ENCODE measurements at regions not wholly inside any gene's neighbourhood (a gene's known extent, or its start where the extent isn't known, plus 50 kb on each side); places are given as distances from the start of the nearest gene placed in this dataset. TPM values are rescaled to one million over a fixed set of nuclear protein-coding genes. Genes with fewer than 3 reads are reported as not detected.

- Histone ChIP-seq H3K4me1 (ENCODE audit: control insufficient read depth in 3 of 3, insufficient read depth in 3 of 3, low read length in 3 of 3) (no peaks in the 10 kb centered on the region), H3K27ac (ENCODE audit: low read depth, low read length) (no peak overlapping the region), H3K4me3 (ENCODE audit: low read length in 3 of 3) (no peak overlapping the region), H3K36me3 (ENCODE audit: control insufficient read depth in 3 of 3, insufficient read depth in 3 of 3, low read length in 3 of 3) (no peaks in the 10 kb centered on the region), H3K9ac (ENCODE audit: low read depth in 1 of 3, low read length in 3 of 3) (no peak overlapping the region), H3K9me3 (ENCODE audit: control insufficient read depth in 3 of 3, low read length in 3 of 3) (no peaks in the 10 kb centered on the region), H3K27me3 (ENCODE audit: control insufficient read depth in 3 of 3, insufficient read depth in 3 of 3, low read length in 3 of 3) (no peaks in the 10 kb centered on the region)
These were observed 1549.3 kb downstream of the OTOL1 start for GRCh38 chr3:163045945-163046344.

GRCh38 chr3:163048881-163049280 is 1552.3 kb downstream of the OTOL1 start:
- no peak overlapping the region for H3K9ac ChIP-seq (ENCODE audit: low read depth in 1 of 3, low read length in 3 of 3)
- no peaks in the 10 kb centered on the region for H3K4me1 ChIP-seq (ENCODE audit: control insufficient read depth in 3 of 3, insufficient read depth in 3 of 3, low read length in 3 of 3)
- no peaks in the 10 kb centered on the region for H3K27me3 ChIP-seq (ENCODE audit: control insufficient read depth in 3 of 3, insufficient read depth in 3 of 3, low read length in 3 of 3)
- H3K4me3 ChIP-seq (ENCODE audit: low read length in 3 of 3), result no peak overlapping the region
- H3K9me3 ChIP-seq (ENCODE audit: control insufficient read depth in 3 of 3, low read length in 3 of 3), result no peaks in the 10 kb centered on the region
- H3K36me3 ChIP-seq (ENCODE audit: control insufficient read depth in 3 of 3, insufficient read depth in 3 of 3, low read length in 3 of 3), result no peaks in the 10 kb centered on the region
- no peak overlapping the region for H3K27ac ChIP-seq (ENCODE audit: low read depth, low read length)

- H3K4me1 ChIP-seq (ENCODE audit: control insufficient read depth in 3 of 3, insufficient read depth in 3 of 3, low read length in 3 of 3), result no peaks in the 10 kb centered on the region
- H3K9me3 ChIP-seq (ENCODE audit: control insufficient read depth in 3 of 3, low read length in 3 of 3), result no peaks in the 10 kb centered on the region
- no peak overlapping the region for H3K27ac ChIP-seq (ENCODE audit: low read depth, low read length)
- H3K36me3 ChIP-seq (ENCODE audit: control insufficient read depth in 3 of 3, insufficient read depth in 3 of 3, low read length in 3 of 3), result no peaks in the 10 kb centered on the region
- H3K4me3 ChIP-seq (ENCODE audit: low read length in 3 of 3), result no peak overlapping the region
- no peak overlapping the region for H3K9ac ChIP-seq (ENCODE audit: low read depth in 1 of 3, low read length in 3 of 3)
- no peaks in the 10 kb centered on the region for H3K27me3 ChIP-seq (ENCODE audit: control insufficient read depth in 3 of 3, insufficient read depth in 3 of 3, low read length in 3 of 3)
These were observed 1560.4 kb downstream of the OTOL1 start for GRCh38 chr3:163056874-163057497.

- Histone ChIP-seq H3K27me3 (ENCODE audit: control insufficient read depth in 3 of 3, insufficient read depth in 3 of 3, low read length in 3 of 3) (no peaks in the 10 kb centered on the region), H3K9ac (ENCODE audit: low read depth in 1 of 3, low read length in 3 of 3) (no peak overlapping the region), H3K9me3 (ENCODE audit: control insufficient read depth in 3 of 3, low read length in 3 of 3) (no peaks in the 10 kb centered on the region), H3K27ac (ENCODE audit: low read depth, low read length) (no peak overlapping the region), H3K4me3 (ENCODE audit: low read length in 3 of 3) (no peak overlapping the region), H3K4me1 (ENCODE audit: control insufficient read depth in 3 of 3, insufficient read depth in 3 of 3, low read length in 3 of 3) (no peaks in the 10 kb centered on the region), H3K36me3 (ENCODE audit: control insufficient read depth in 3 of 3, insufficient read depth in 3 of 3, low read length in 3 of 3) (no peaks in the 10 kb centered on the region)
These were observed 1561.6 kb downstream of the OTOL1 start for GRCh38 chr3:163058031-163058854.

GRCh38 chr3:163071713-163072112 is 1575.1 kb downstream of the OTOL1 start:
- H3K9me3 ChIP-seq (ENCODE audit: control insufficient read depth in 3 of 3, low read length in 3 of 3), result peaks cover 3 to 8% (median 6%) of the 10 kb centered on the region in 3 donors

More at GRCh38 chr3:163071713-163072112, 1575.1 kb downstream of the OTOL1 start:
- Histone ChIP-seq H3K4me1 (ENCODE audit: control insufficient read depth in 3 of 3, insufficient read depth in 3 of 3, low read length in 3 of 3) (no peaks in the 10 kb centered on the region), H3K9ac (ENCODE audit: low read depth in 1 of 3, low read length in 3 of 3) (no peak overlapping the region), H3K27ac (ENCODE audit: low read depth, low read length) (no peak overlapping the region), H3K36me3 (ENCODE audit: control insufficient read depth in 3 of 3, insufficient read depth in 3 of 3, low read length in 3 of 3) (no peaks in the 10 kb centered on the region), H3K4me3 (ENCODE audit: low read length in 3 of 3) (no peak overlapping the region), H3K27me3 (ENCODE audit: control insufficient read depth in 3 of 3, insufficient read depth in 3 of 3, low read length in 3 of 3) (peaks cover 0 to 2% (median 0%) of the 10 kb centered on the region in 3 donors)

Small RNA genes in the stretch of these regions (small RNA-seq; reads per million reads assigned to genes)
- not detected for gene AC128716.1

Data from skeletal muscle tissue (tissue), 4 donors.